ENCODE measurements at regions not wholly inside any gene's neighbourhood (a gene's known extent, or its start where the extent isn't known, plus 50 kb on each side); places are given as distances from the start of the nearest gene placed in this dataset.

GRCh38 chr9:99531313-99531712, 290.4 kb upstream of the NR4A3 start:
- no peak for TF ChIP-seq CTCF (IDR thresholded peaks at IDR 0.05; ENCODE audit: low read depth, low read length, missing control alignments)
- no peak for DNase-seq (ENCODE audit: extremely low read depth, low read depth)
- no peak overlapping the region for H3K4me3 ChIP-seq (replicated peaks; ENCODE audit: low read depth, low read length)

- DNase-seq (ENCODE audit: extremely low read depth, low read depth), result no peak
These were observed 288.3 kb upstream of the NR4A3 start for GRCh38 chr9:99533421-99533820.

GRCh38 chr9:99537996-99538395, 283.7 kb upstream of the NR4A3 start:
- DNase-seq (ENCODE audit: extremely low read depth, low read depth), result no peak

More at GRCh38 chr9:99533421-99533820, 288.3 kb upstream of the NR4A3 start:
- TF ChIP-seq CTCF (IDR thresholded peaks at IDR 0.05; ENCODE audit: low read depth, low read length, missing control alignments), result no peak
- H3K4me3 ChIP-seq (replicated peaks; ENCODE audit: low read depth, low read length), result no peak overlapping the region

GRCh38 chr9:99544526-99544925, 277.2 kb upstream of the NR4A3 start:
- H3K4me3 ChIP-seq (replicated peaks; ENCODE audit: low read depth, low read length), result no peak overlapping the region
- DNase-seq (ENCODE audit: extremely low read depth, low read depth), result no peak
- TF ChIP-seq CTCF (IDR thresholded peaks at IDR 0.05; ENCODE audit: low read depth, low read length, missing control alignments), result no peak

More at GRCh38 chr9:99537996-99538395, 283.7 kb upstream of the NR4A3 start:
- TF ChIP-seq CTCF (IDR thresholded peaks at IDR 0.05; ENCODE audit: low read depth, low read length, missing control alignments), result no peak
- H3K4me3 ChIP-seq (replicated peaks; ENCODE audit: low read depth, low read length), result no peak overlapping the region

- TF ChIP-seq CTCF (IDR thresholded peaks at IDR 0.05; ENCODE audit: low read depth, low read length, missing control alignments), result no peak
- no peak overlapping the region for H3K4me3 ChIP-seq (replicated peaks; ENCODE audit: low read depth, low read length)
- DNase-seq (ENCODE audit: extremely low read depth, low read depth), result no peak
These were observed 272.2 kb upstream of the NR4A3 start for GRCh38 chr9:99549441-99549840.

GRCh38 chr9:99555792-99556191, 265.9 kb upstream of the NR4A3 start:
- no peak for TF ChIP-seq CTCF (IDR thresholded peaks at IDR 0.05; ENCODE audit: low read depth, low read length, missing control alignments)
- no peak overlapping the region for H3K4me3 ChIP-seq (replicated peaks; ENCODE audit: low read depth, low read length)
- no peak for DNase-seq (ENCODE audit: extremely low read depth, low read depth)

- no peak for DNase-seq (ENCODE audit: extremely low read depth, low read depth)
- no peak for TF ChIP-seq CTCF (IDR thresholded peaks at IDR 0.05; ENCODE audit: low read depth, low read length, missing control alignments)
- no peak overlapping the region for H3K4me3 ChIP-seq (replicated peaks; ENCODE audit: low read depth, low read length)
These were observed 264.7 kb upstream of the NR4A3 start for GRCh38 chr9:99556998-99557397.

Measured in HFF-Myc (cell line).